ENCODE measurements at regions not wholly inside any gene's neighbourhood (a gene's known extent, or its start where the extent isn't known, plus 50 kb on each side); places are given as distances from the start of the nearest gene placed in this dataset.

DNA sequence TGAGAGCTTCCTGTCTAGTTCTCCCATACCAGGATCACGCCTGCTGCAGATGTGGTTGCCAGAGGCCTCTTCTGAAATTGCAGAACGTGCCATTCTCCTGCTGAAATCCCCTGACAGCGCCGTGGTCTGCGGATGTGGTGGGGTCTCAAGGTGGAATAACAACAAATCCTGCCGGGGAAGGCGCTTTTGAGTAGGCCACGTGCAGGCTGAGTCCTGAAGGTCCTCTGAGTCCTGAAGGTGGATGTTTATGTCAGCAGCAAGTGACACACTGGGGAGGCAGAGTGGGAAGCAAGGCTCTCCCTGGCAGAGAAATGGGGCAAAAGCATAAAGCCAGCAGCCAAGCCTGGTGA lies 241.4 kb downstream of the MYCN start:
- TF ChIP-seq, protein P1, sequence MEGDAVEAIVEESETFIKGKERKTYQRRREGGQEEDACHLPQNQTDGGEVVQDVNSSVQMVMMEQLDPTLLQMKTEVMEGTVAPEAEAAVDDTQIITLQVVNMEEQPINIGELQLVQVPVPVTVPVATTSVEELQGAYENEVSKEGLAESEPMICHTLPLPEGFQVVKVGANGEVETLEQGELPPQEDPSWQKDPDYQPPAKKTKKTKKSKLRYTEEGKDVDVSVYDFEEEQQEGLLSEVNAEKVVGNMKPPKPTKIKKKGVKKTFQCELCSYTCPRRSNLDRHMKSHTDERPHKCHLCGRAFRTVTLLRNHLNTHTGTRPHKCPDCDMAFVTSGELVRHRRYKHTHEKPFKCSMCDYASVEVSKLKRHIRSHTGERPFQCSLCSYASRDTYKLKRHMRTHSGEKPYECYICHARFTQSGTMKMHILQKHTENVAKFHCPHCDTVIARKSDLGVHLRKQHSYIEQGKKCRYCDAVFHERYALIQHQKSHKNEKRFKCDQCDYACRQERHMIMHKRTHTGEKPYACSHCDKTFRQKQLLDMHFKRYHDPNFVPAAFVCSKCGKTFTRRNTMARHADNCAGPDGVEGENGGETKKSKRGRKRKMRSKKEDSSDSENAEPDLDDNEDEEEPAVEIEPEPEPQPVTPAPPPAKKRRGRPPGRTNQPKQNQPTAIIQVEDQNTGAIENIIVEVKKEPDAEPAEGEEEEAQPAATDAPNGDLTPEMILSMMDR (IDR thresholded peaks at IDR 0.05): no peak
- no peak for TF ChIP-seq POLR2A (IDR thresholded peaks at IDR 0.05)
